ENCODE measurements at regions not wholly inside any gene's neighbourhood (a gene's known extent, or its start where the extent isn't known, plus 50 kb on each side); places are given as distances from the start of the nearest gene placed in this dataset.

- TF ChIP-seq HOMEZ (CRISPR knock-in tag; IDR thresholded peaks at IDR 0.05) (no peak), RFX5 (IDR thresholded peaks at IDR 0.05; ENCODE audit: low read depth, low read length) (no peak), CREB5 (CRISPR knock-in tag; IDR thresholded peaks at IDR 0.05) (no peak), PRPF4 (IDR thresholded peaks at IDR 0.05; ENCODE audit: insufficient read depth, low read depth, low read length, poor library complexity, severe bottlenecking) (no peak), WHSC1 (IDR thresholded peaks at IDR 0.05; ENCODE audit: low read length) (no peak), RBM17 (IDR thresholded peaks at IDR 0.05; ENCODE audit: borderline replicate concordance, low read depth, low read length) (no peak), STAG1 (CRISPR knock-in tag; IDR thresholded peaks at IDR 0.05; ENCODE audit: borderline replicate concordance) (no peak), SRF (CRISPR knock-in tag; IDR thresholded peaks at IDR 0.05) (no peak), TCF3 (CRISPR knock-in tag; IDR thresholded peaks at IDR 0.05) (no peak), CTCF (IDR thresholded peaks at IDR 0.05 in 2 of 3, conservative IDR thresholded peaks at IDR 0.05 in 1 of 3; ENCODE audit: insufficient read depth in 2 of 3, low read depth in 1 of 3, low read length in 3 of 3) (no peak), PHF8 (IDR thresholded peaks at IDR 0.05; ENCODE audit: borderline replicate concordance, low read length) (no peak)
Measured at GRCh38 chr18:47718646-47719045, 211.8 kb downstream of the SMAD2 start.

All from K562 (cell line).